Astrocyte (in vitro differentiated cells and primary cell): ENCODE measurements at regions not wholly inside any gene's neighbourhood (a gene's known extent, or its start where the extent isn't known, plus 50 kb on each side); places are given as distances from the start of the nearest gene placed in this dataset.
A peak's percentile ranks its signal among the peaks of the same experiment; 100 is the strongest.

Source experiments
- DNase-seq: peaks from one replicate; pipeline ENCODE4 v3.0.0-alpha.2; 2010; ENCODE audit warnings: low read depth
- FAIRE-seq: peaks from 2 replicates; lab custom pipeline; 2011; peaks lifted over from hg19 to GRCh38; lab: Jason Lieb, UNC
- H2AFZ ChIP-seq: 2 replicates; pipeline ENCODE4 v1.6.0; 2012; ENCODE audit warnings: low read depth, low read length, inconsistent platforms
- H3K27ac ChIP-seq: 2 replicates; pipeline ENCODE4 v1.5.1; 2011; ENCODE audit warnings: low read depth, low read length, inconsistent platforms
- H3K27me3 ChIP-seq: 2 replicates; pipeline ENCODE4 v1.6.0; 2011; ENCODE audit warnings: low read length, inconsistent platforms; ENCODE audit not compliant: insufficient read depth
- H3K36me3 ChIP-seq: 2 replicates; pipeline ENCODE4 v1.5.1; 2011; ENCODE audit warnings: low read length, inconsistent platforms; ENCODE audit not compliant: insufficient read depth
- H3K4me1 ChIP-seq: 2 replicates; pipeline ENCODE4 v1.5.1; 2011; ENCODE audit warnings: low read length, inconsistent platforms; ENCODE audit not compliant: insufficient read depth
- H3K4me2 ChIP-seq: 2 replicates; pipeline ENCODE4 v1.6.0; 2012; ENCODE audit warnings: low read length, inconsistent platforms
- H3K4me3 ChIP-seq: 2 replicates; pipeline ENCODE4 v1.5.1; 2011; ENCODE audit warnings: low read depth, mild to moderate bottlenecking, low read length, inconsistent platforms; ENCODE audit not compliant: insufficient read depth
- H3K79me2 ChIP-seq: 2 replicates; pipeline ENCODE4 v1.6.0; 2012; ENCODE audit warnings: mild to moderate bottlenecking, low read length, inconsistent platforms; ENCODE audit not compliant: insufficient read depth
- H3K9ac ChIP-seq: 2 replicates; pipeline ENCODE4 v1.6.0; 2012; ENCODE audit warnings: mild to moderate bottlenecking, low read length, inconsistent platforms
- H3K9me3 ChIP-seq: 2 replicates; pipeline ENCODE4 v1.5.1; 2012; ENCODE audit warnings: low read depth, mild to moderate bottlenecking, low read length, inconsistent platforms; ENCODE audit not compliant: insufficient read depth
- H4K20me1 ChIP-seq: 2 replicates; pipeline ENCODE4 v1.6.0; 2012; ENCODE audit warnings: low read length, inconsistent platforms; ENCODE audit not compliant: insufficient read depth
- H3K27ac Mint-ChIP-seq: one replicate; pipeline ENCODE4 v1.8.0; 2021; ENCODE audit warnings: mild to moderate bottlenecking, mixed read lengths; ENCODE audit not compliant: unreplicated experiment
- H3K27me3 Mint-ChIP-seq: one replicate; pipeline ENCODE4 v1.8.0; 2021; ENCODE audit warnings: low read depth, mixed read lengths; ENCODE audit not compliant: unreplicated experiment
- H3K36me3 Mint-ChIP-seq: one replicate; pipeline ENCODE4 v1.8.0; 2021; ENCODE audit warnings: low read depth, mixed read lengths; ENCODE audit not compliant: unreplicated experiment
- H3K4me1 Mint-ChIP-seq: one replicate; pipeline ENCODE4 v1.8.0; 2021; ENCODE audit warnings: low read depth, mixed read lengths; ENCODE audit not compliant: unreplicated experiment
- H3K4me3 Mint-ChIP-seq: one replicate; pipeline ENCODE4 v1.8.0; 2021; ENCODE audit warnings: mild to moderate bottlenecking, moderate library complexity, mixed read lengths; ENCODE audit not compliant: unreplicated experiment
- H3K9me3 Mint-ChIP-seq: one replicate; pipeline ENCODE4 v1.8.0; 2021; ENCODE audit warnings: mild to moderate bottlenecking, mixed read lengths; ENCODE audit not compliant: unreplicated experiment
- CTCF ChIP-seq: IDR thresholded peaks from 2 replicates; pipeline ENCODE4 v1.5.1; 2011; ENCODE audit warnings: low read depth, mild to moderate bottlenecking, inconsistent platforms, low read length, moderate library complexity; ENCODE audit not compliant: insufficient read depth
- EZH2 ChIP-seq: IDR thresholded peaks from 2 replicates; pipeline ENCODE4 v1.6.1; 2012; ENCODE audit warnings: mild to moderate bottlenecking, low read length, inconsistent platforms; ENCODE audit not compliant: insufficient read depth

GRCh38 chr7:388961-389701 is 99.2 kb downstream of the FOXL3 start:
- TF ChIP-seq EZH2 (no peak), CTCF (no peak)
- Mint-ChIP-seq H3K4me1 (no peaks in the 10 kb centered on the region), H3K9me3 (peaks cover 9% of the 10 kb centered on the region), H3K27me3 (peaks cover 20% of the 10 kb centered on the region), H3K27ac (no peak overlapping the region), H3K4me3 (no peak overlapping the region), H3K36me3 (peaks cover 2% of the 10 kb centered on the region)
- H3K36me3 ChIP-seq, result no peaks in the 10 kb centered on the region
- no peak overlapping the region for H3K27ac ChIP-seq
- H3K4me3 ChIP-seq, result no peak overlapping the region
- H3K79me2 ChIP-seq, result no peaks in the 10 kb centered on the region
- DNase-seq, result no peak
- FAIRE-seq, result no peak
- H4K20me1 ChIP-seq, result no peaks in the 10 kb centered on the region
- H3K9me3 ChIP-seq, result peaks cover 3% of the 10 kb centered on the region
- no peaks in the 10 kb centered on the region for H3K4me1 ChIP-seq
- no peak overlapping the region for H2AFZ ChIP-seq
- H3K4me2 ChIP-seq, result no peak overlapping the region
- no peak overlapping the region for H3K9ac ChIP-seq
- no peaks in the 10 kb centered on the region for H3K27me3 ChIP-seq

- Histone ChIP-seq H3K9ac (no peak overlapping the region), H3K36me3 (no peaks in the 10 kb centered on the region), H3K4me2 (no peak overlapping the region), H3K4me1 (no peaks in the 10 kb centered on the region), H3K4me3 (no peak overlapping the region), H4K20me1 (no peaks in the 10 kb centered on the region), H3K9me3 (peaks cover 3% of the 10 kb centered on the region), H3K27ac (no peak overlapping the region), H3K79me2 (no peaks in the 10 kb centered on the region), H3K27me3 (no peaks in the 10 kb centered on the region), H2AFZ (no peak overlapping the region)
- Mint-ChIP-seq H3K9me3 (peaks cover 9% of the 10 kb centered on the region), H3K4me1 (no peaks in the 10 kb centered on the region), H3K36me3 (no peaks in the 10 kb centered on the region), H3K4me3 (no peak overlapping the region), H3K27me3 (peaks cover 14% of the 10 kb centered on the region), H3K27ac (peak overlapping the region; percentile 72)
- DNase-seq (no peak), FAIRE-seq (no peak)
- TF ChIP-seq CTCF, result no peak
- no peak for TF ChIP-seq EZH2
Measured at GRCh38 chr7:389911-390601, 100.1 kb downstream of the FOXL3 start.
